HG02623 (cell line): ENCODE measurements at regions not wholly inside any gene's neighbourhood (a gene's known extent, or its start where the extent isn't known, plus 50 kb on each side); places are given as distances from the start of the nearest gene placed in this dataset.

Source experiments
- ATAC-seq: cut with Tn5 transposase; IDR thresholded peaks from one replicate; pipeline ENCODE4 v1.9.1; 2021; ENCODE audit warnings: moderate library complexity; ENCODE audit not compliant: unreplicated experiment

DNA sequence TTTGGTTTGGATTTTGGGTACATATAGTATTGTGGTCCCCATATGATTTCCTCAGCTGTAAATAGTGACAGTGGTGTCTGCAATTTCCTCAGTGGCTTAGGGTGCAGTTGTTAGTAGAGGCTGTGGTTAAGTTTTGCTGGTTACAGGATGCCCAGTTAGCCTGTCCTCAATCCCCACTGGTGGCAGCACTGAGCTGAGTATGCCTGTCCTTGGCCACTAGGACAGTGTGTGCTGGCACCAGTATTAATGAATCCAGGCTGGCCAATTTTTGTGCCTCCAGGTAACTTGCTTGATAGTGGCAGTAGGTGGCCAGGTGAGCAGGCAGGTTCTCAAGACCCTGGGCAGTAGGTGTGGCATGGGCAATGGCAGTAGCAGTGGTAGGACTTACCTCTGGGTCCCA is 973.1 kb downstream of the TMEM182 start:
- ATAC-seq: no peak

- ATAC-seq: no peak
Observed at GRCh38 chr2:103738108-103738507, 976.3 kb downstream of the TMEM182 start.

- no peak for ATAC-seq
Observed at GRCh38 chr2:103738606-103739005, 976.8 kb downstream of the TMEM182 start.

- no peak for ATAC-seq
Observed at GRCh38 chr2:103739186-103739585, 977.4 kb downstream of the TMEM182 start.

GRCh38 chr2:103739921-103740320 is 978.1 kb downstream of the TMEM182 start:
- no peak for ATAC-seq

- no peak for ATAC-seq
Observed at GRCh38 chr2:103740631-103741030, 978.8 kb downstream of the TMEM182 start.

DNA sequence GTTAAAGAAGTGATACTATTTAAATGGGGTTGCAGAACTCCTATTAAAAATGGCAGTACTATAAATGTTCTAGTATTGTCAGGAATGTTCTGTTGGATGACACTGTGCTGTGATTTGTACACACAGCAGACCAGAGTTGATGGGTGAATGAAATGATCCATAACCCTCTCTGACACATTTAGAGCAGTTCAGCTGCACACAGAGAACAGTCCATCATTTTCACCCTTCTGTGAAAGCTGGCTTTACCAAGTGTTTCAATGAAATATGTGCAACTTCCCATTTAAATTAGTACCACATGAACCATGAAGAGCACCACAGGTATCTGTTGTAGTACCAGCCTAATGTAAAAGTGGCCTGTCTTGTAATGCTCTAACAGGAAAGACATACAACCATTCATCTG is 981.4 kb downstream of the TMEM182 start:
- no peak for ATAC-seq

- no peak for ATAC-seq
Observed at GRCh38 chr2:103754530-103754929, 992.7 kb downstream of the TMEM182 start.

- ATAC-seq: no peak
Observed at GRCh38 chr2:103773884-103774283, 1012.1 kb downstream of the TMEM182 start.

GRCh38 chr2:103780088-103780702 is 1018.4 kb downstream of the TMEM182 start:
- no peak for ATAC-seq

DNA sequence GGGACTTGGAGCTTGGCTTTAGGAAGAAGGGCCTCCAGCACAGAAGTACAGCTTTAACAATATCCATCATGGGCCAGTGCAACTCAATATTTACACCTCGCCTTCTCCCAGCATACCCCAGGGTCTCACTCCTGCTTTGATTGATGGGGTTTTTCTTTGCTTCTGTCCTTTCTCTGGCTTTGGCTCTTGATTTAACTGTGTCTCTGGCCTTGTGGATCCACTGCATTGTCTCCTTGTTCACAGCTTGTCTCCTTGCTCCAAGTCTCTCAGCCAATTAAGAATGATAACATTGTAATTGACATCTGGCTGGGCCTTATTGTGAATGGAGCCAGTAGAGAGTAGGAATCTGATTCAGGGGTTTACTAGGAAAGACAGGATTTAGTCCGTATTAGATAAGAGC is 1019.5 kb downstream of the TMEM182 start:
- ATAC-seq: no peak

GRCh38 chr2:103784261-103784660 is 1022.4 kb downstream of the TMEM182 start:
- ATAC-seq: no peak

DNA sequence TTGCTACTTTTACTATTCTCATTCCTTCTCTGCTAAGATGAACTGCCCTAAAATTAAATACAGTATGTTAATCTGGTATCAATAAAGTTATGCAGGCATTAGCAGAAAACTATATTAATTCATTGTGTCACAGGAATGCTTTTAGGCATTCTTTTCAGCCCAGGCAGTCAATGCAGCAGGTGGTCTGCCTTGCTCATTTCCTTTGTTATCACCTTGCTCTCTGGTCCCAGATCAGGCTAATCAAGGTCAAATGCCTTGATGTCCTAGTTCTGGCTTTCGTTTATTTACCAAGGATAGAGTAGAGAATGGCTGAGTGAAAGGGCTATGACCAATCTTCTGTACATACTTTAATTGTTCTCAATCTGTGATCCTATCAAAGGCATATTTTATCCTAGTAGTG is 1023.6 kb downstream of the TMEM182 start:
- ATAC-seq: no peak

- ATAC-seq: no peak
Observed at GRCh38 chr2:103785956-103786355, 1024.1 kb downstream of the TMEM182 start.

GRCh38 chr2:103788389-103788788 is 1026.6 kb downstream of the TMEM182 start:
- ATAC-seq: no peak

GRCh38 chr2:103788951-103789350 is 1027.1 kb downstream of the TMEM182 start:
- no peak for ATAC-seq

DNA sequence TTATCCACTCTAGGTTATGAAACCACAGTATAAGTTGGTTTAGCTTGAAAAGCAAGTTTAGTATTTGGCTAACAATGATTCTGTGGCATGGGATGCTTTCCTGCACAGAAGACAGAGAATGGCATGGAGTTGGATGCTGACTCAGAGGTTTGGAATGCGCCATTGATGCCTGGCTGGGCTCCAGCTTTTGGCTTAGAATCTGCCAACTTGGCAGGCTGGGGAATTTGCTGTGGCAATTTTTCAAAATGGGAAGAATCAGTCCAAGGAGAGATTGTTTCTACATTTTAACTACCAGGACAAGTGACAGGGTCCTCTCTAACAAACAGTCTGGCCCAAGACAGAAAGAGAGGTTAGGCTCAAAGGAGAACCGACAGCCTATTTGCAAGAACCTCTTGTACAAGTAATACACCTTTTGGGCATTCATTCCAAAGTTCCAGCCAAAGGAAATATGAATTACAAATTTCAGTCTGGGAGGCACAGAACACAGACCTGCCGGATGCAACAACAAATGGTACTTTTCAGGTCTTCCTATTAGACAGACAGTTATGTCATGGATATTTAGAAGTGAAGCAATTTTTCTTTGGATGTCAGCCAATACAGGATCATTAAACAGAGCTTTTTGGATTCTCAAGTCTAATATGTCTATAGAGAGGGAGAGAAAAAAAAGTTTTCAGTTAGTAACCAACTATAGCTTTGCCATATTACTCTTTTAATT is 1027.7 kb downstream of the TMEM182 start:
- ATAC-seq: no peak

DNA sequence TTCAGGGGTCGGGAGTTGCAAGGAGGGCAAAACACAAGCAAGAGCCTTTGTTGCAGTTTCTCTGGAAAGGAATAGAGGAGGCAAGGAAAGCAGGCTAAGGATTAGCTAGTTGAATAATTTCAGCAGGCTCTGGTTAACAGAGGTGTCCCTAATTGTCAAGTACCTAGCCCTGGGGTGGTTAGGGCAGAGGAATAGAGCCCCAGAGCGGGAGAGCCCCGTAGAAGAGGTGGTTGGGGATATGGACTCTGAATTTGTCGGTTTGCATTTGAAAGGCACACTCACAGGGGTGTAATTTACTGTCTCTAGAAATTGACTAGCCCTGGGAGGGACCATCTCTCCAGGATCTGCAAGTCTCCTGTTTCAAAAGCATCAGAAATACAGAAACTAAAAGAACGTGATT is 1030.2 kb downstream of the TMEM182 start:
- no peak for ATAC-seq

- ATAC-seq: no peak
Observed at GRCh38 chr2:103798291-103798690, 1036.5 kb downstream of the TMEM182 start.

DNA sequence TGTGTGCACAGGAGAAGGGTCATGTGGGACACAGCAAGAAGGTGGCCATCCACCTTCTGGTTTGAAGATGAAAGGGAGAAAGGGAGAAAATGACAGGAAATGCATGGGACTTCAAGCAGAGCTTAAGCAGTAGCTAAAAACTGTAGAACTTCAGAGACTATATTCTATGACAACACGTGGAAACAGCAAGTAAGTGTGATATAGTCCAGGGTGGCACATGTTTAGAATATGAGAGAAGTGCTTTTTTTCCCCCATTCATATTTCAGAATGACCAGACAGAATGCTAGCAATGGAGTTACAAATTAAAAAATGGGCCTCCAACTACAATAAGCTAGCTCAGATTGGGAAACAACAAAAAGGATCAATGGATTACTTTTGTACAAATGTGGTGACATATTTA is 1042.2 kb downstream of the TMEM182 start:
- no peak for ATAC-seq

DNA sequence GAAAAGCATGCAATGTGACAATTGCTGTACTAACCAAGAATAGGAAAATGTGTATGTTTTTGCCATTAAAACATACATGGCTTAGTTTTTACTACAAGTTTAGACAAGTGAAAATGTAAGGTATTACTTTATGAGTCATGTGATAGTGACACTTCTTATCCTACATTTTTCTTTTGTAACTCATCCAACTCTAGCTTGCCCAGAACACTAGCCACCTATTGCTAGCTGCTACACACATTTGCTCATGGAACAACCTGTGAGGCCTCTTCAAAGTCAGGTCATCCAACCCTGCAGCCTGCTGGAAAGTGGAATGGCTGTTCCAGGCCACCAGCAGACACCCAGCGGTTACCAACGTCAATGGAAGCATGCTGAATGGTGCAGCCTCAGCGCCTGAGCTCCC is 1043.9 kb downstream of the TMEM182 start:
- ATAC-seq: no peak

DNA sequence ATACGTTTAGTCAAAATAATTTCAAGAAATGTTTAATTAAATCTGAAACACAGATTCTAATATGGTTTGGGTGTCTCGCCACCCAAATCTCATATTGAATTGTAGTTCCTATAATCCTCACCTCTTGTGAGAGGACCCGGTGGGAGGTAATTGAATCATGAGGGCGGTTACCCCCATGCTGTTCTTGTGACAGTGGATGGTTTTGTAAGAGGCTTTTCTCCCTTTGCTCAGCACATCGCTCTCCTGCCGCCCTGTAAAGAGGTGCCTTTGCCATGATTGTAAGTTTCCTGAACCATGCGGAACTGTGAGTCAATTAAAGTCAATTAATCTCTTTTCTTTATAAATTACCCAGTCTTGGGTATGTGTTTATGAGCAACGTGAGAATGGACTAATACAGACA is 1045.1 kb upstream of the POU3F3 start:
- ATAC-seq: no peak

- no peak for ATAC-seq
Observed at GRCh38 chr2:103809415-103809814, 1044.5 kb upstream of the POU3F3 start.
